Vagina (tissue), 2 donors: ENCODE measurements at regions not wholly inside any gene's neighbourhood (a gene's known extent, or its start where the extent isn't known, plus 50 kb on each side); places are given as distances from the start of the nearest gene placed in this dataset.
A peak's percentile ranks its signal among the peaks of the same experiment; 100 is the strongest.

ENCODE experiments used
- DNase-seq, 2 donors: peaks; one replicate each; pipeline ENCODE4 v3.0.0-alpha.2; 2017; ENCODE audit errors: extremely low spot score in 2 of 2
- H3K27ac ChIP-seq: fragments of 200-600 bp; sonication (generic); one replicate; pipeline ENCODE4 v1.5.1; 2019
- H3K27me3 ChIP-seq: fragments of 200-600 bp; sonication (generic); one replicate; pipeline ENCODE4 v1.5.1; 2019
- H3K36me3 ChIP-seq, 2 donors: fragments of 200-600 bp; sonication (generic); one replicate each; pipeline ENCODE4 v1.5.1; 2017 to 2019
- H3K4me1 ChIP-seq: fragments of 200-600 bp; sonication (generic); one replicate; pipeline ENCODE4 v1.5.1; 2019
- H3K4me3 ChIP-seq, 2 donors: fragments of 200-600 bp; sonication (generic); 1 replicate in 1 of 2; 2 replicates in 1 of 2; pipeline ENCODE4 v1.5.1; 2016 to 2019
- H3K9me3 ChIP-seq: fragments of 200-600 bp; sonication (generic); one replicate; pipeline ENCODE4 v1.5.1; 2019
- POLR2A ChIP-seq, 2 donors: fragments of 450-650 bp; IDR thresholded peaks; one replicate each; pipeline ENCODE4 v1.6.1; 2017; ENCODE audit warnings: antibody characterized with exemption in 2 of 2, mild to moderate bottlenecking in 2 of 2, moderate library complexity in 2 of 2
- POLR2AphosphoS5 ChIP-seq, 2 donors: sonication (generic); formaldehyde crosslinking; IDR thresholded peaks; one replicate each; pipeline ENCODE4 v1.9.0; 2017; ENCODE audit warnings: antibody characterized with exemption in 2 of 2, mild to moderate bottlenecking in 2 of 2, low read depth in 1 of 2; ENCODE audit not compliant: insufficient read depth in 1 of 2
- intact Hi-C: fragments of 100-400 bp; cut with DNase I; formaldehyde crosslinking; loops from one replicate; pipeline ENCODE4 v1.15.1; 2023
- TF ChIP-seq, protein P1 (sequence below), 3 experiments: fragments of 450-650 bp in 2 of 3; fragments of 200-600 bp in 1 of 3; sonication (generic) in 1 of 3; IDR thresholded peaks; one replicate each; pipeline ENCODE4 v1.5.1; 2017 to 2019; ENCODE audit warnings: antibody characterized with exemption in 3 of 3, mild to moderate bottlenecking in 2 of 3, moderate library complexity in 2 of 3

DNA sequence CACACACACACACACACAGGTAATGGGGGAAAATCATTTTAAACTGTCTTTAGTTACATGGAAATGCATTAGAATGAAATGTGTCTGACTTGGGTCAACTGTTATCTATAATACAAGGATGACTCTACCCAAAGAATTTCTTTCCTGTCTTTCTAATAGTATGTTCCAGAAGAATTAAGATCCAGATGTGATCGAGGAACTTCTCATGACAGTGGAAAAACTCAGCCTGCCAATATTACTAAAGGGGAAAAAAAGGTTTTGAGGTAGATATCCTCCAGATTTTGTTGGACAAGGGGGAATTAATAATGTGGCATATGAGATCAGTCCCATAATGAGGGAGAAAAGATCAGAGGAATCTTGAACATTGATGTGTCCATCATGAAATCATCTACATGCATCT is 190.6 kb upstream of the MAP3K1 start:
- Histone ChIP-seq H3K27ac (no peak overlapping the region), H3K4me3 (no peak overlapping the region), H3K36me3 (no peaks in the 10 kb centered on the region), H3K9me3 (no peaks in the 10 kb centered on the region), H3K4me1 (no peaks in the 10 kb centered on the region), H3K27me3 (no peaks in the 10 kb centered on the region)
- TF ChIP-seq POLR2A (IDR thresholded peaks at IDR 0.05), result no peak
- intact Hi-C loops, result no loop called here
- DNase-seq, result no peak

DNA sequence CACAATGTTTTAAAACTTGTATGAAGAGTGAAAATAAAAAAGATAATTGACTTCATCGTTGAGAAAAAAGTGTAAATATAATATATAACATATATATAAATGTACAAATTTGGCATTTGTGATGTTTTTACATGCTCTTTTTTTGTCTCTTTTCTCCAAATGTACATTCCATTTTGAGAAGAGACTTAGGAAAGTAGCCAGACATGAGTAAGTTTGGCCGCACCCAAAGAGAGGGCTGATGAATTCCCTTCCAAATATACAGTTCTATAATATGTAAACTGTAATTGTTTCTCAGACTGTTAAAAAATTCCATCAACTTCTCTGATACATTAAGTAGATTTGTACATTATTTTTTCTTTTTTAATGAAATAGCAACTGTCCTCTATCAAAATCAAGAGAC is 193.2 kb upstream of the MAP3K1 start:
- peaks cover 2% of the 10 kb centered on the region for H3K4me1 ChIP-seq
- peaks cover 6% of the 10 kb centered on the region for H3K9me3 ChIP-seq
- DNase-seq, result no peak
- intact Hi-C loops, result no loop called here
- H3K4me3 ChIP-seq, result no peak overlapping the region
- no peaks in the 10 kb centered on the region for H3K27me3 ChIP-seq
- no peak overlapping the region for H3K27ac ChIP-seq
- no peaks in the 10 kb centered on the region for H3K36me3 ChIP-seq
- no peak for TF ChIP-seq POLR2AphosphoS5 (IDR thresholded peaks at IDR 0.05; ENCODE audit: insufficient read depth in 1 of 2, low read depth in 1 of 2)
- TF ChIP-seq, protein P1, sequence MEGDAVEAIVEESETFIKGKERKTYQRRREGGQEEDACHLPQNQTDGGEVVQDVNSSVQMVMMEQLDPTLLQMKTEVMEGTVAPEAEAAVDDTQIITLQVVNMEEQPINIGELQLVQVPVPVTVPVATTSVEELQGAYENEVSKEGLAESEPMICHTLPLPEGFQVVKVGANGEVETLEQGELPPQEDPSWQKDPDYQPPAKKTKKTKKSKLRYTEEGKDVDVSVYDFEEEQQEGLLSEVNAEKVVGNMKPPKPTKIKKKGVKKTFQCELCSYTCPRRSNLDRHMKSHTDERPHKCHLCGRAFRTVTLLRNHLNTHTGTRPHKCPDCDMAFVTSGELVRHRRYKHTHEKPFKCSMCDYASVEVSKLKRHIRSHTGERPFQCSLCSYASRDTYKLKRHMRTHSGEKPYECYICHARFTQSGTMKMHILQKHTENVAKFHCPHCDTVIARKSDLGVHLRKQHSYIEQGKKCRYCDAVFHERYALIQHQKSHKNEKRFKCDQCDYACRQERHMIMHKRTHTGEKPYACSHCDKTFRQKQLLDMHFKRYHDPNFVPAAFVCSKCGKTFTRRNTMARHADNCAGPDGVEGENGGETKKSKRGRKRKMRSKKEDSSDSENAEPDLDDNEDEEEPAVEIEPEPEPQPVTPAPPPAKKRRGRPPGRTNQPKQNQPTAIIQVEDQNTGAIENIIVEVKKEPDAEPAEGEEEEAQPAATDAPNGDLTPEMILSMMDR (IDR thresholded peaks at IDR 0.05), result no peak
- no peak for TF ChIP-seq POLR2A (IDR thresholded peaks at IDR 0.05)

DNA sequence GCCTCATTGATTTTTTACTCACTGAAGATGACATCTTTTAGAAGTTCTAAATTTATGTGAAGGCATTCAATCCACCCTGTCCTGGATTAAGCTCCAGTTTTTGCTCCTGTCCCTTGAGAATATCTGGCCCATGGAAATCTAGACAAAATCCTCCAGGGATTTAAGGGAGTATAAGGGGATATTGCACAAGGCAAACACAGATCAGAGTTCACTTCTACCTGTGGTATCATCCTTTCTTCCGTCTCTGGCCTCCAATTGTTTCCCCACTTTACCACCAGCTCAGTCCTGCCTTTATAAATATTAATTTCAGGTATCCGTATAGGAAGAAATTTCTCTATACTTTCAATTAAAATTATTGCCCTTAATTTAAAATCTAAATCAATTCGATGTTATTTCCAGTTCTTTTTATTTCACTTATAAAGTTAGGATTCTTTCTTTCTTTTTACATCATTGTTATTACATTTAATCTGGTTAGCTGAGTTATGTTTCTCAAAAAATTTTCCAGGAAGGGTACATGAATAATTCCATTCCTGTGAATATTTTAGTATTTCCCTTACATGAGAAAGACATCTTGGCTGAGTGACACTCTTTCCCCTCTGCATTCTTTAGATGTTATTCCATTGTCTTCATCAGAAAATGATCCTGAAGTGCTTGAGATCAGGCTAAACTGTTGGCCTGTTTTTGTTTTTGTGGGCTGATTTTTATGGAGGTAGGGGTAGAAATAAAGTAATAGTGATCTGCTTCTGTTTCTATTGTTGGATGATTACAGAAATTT is 194.3 kb upstream of the MAP3K1 start:
- no peak overlapping the region for H3K4me3 ChIP-seq
- TF ChIP-seq, protein P1 (IDR thresholded peaks at IDR 0.05), result no peak
- TF ChIP-seq POLR2A (IDR thresholded peaks at IDR 0.05), result no peak
- TF ChIP-seq POLR2AphosphoS5 (IDR thresholded peaks at IDR 0.05; ENCODE audit: insufficient read depth in 1 of 2, low read depth in 1 of 2), result no peak
- DNase-seq, result no peak
- intact Hi-C loops, result no loop called here
- H3K27ac ChIP-seq, result no peak overlapping the region
- peaks cover 12% of the 10 kb centered on the region for H3K4me1 ChIP-seq
- no peaks in the 10 kb centered on the region for H3K36me3 ChIP-seq
- H3K27me3 ChIP-seq, result no peaks in the 10 kb centered on the region
- H3K9me3 ChIP-seq, result peaks cover 6% of the 10 kb centered on the region

DNA sequence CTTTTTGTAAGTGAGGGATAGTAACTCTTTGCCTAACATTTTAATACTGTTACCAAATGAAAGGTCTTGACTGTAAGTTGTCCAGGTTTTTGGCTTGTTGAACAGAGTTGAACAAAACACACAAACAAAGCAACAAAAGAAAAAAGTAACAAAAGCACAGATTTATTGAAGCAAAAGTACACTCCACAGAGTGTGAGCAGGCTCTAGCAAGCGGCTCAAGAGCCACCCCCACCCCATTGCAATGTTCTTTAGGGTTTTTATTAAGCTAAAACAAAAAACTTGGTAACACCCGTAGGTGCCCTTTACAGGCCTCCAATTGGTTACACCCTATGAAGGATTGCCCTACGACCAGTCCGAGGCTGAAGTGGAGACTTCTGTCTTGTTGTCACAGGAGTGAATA is 197.4 kb upstream of the MAP3K1 start:
- Histone ChIP-seq H3K36me3 (no peaks in the 10 kb centered on the region), H3K9me3 (peaks cover 6% of the 10 kb centered on the region), H3K27me3 (no peaks in the 10 kb centered on the region), H3K27ac (no peak overlapping the region), H3K4me3 (no peak overlapping the region), H3K4me1 (peaks cover 22% of the 10 kb centered on the region)
- TF ChIP-seq, protein P1 (IDR thresholded peaks at IDR 0.05), result no peak
- TF ChIP-seq POLR2A (IDR thresholded peaks at IDR 0.05), result no peak
- TF ChIP-seq POLR2AphosphoS5 (IDR thresholded peaks at IDR 0.05; ENCODE audit: insufficient read depth in 1 of 2, low read depth in 1 of 2), result no peak
- intact Hi-C loops, result no loop called here
- DNase-seq, result no peak

DNA sequence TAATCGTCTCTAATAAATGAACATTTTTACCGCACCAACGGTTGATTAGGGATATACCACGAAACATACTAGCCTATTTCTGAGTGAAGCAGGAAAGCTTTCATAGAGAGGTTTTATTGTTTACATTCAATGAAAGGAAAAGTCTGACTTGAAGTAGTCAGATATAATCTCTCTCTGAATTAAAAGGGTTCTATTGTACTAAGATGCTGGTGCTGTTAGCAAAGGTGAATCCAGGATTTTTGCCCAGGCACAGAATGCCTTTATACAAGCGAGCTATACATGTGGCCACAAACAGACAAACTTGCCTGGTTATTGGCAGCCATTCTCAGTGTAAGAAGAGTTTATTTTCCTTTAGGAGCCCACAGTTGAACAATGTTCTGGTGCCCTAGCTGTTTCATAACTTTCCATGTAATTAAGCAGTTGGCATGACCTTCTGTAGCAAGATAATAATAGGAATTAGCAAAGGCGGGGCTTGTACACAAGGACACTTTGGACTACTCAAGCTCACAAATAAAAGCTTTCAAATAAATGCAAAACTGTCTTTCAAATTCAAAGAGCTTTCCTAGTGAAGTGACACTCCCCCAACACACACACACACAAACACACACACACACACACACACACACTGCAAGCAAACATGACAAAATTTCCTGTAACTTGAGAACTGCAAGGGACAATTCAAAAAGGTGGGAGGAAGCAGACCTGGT is 198.7 kb upstream of the MAP3K1 start:
- peaks cover 6% of the 10 kb centered on the region for H3K9me3 ChIP-seq
- H3K27me3 ChIP-seq, result no peaks in the 10 kb centered on the region
- no peak for DNase-seq
- peaks cover 22% of the 10 kb centered on the region for H3K4me1 ChIP-seq
- H3K27ac ChIP-seq, result peak overlapping the region; percentile 46
- intact Hi-C loops, result loop anchor here (1.0 kb wide), 1 partner anchor 27 kb away; no protein-coding TSS in a partner anchor
- H3K36me3 ChIP-seq, result no peaks in the 10 kb centered on the region
- no peak overlapping the region for H3K4me3 ChIP-seq
- TF ChIP-seq, protein P1 (IDR thresholded peaks at IDR 0.05), result no peak
- TF ChIP-seq POLR2AphosphoS5 (IDR thresholded peaks at IDR 0.05; ENCODE audit: insufficient read depth in 1 of 2, low read depth in 1 of 2), result no peak
- no peak for TF ChIP-seq POLR2A (IDR thresholded peaks at IDR 0.05)
